PC-3 (cell line): ENCODE measurements at regions not wholly inside any gene's neighbourhood (a gene's known extent, or its start where the extent isn't known, plus 50 kb on each side); places are given as distances from the start of the nearest gene placed in this dataset.

Source experiments
- EZH2 ChIP-seq: fragments of 300-600 bp; sonication (generic); IDR thresholded peaks from one replicate; pipeline ENCODE4 v1.6.1; 2017; ENCODE audit warnings: antibody characterized with exemption, mild to moderate bottlenecking, low read length; ENCODE audit not compliant: unreplicated experiment
- TF ChIP-seq, protein P1 (sequence below): fragments of 300-600 bp; sonication (generic); conservative IDR thresholded peaks from 2 replicates; pipeline ENCODE4 v1.5.1; 2017; ENCODE audit warnings: antibody characterized with exemption, low read depth, mild to moderate bottlenecking, low read length

- TF ChIP-seq, protein P1, sequence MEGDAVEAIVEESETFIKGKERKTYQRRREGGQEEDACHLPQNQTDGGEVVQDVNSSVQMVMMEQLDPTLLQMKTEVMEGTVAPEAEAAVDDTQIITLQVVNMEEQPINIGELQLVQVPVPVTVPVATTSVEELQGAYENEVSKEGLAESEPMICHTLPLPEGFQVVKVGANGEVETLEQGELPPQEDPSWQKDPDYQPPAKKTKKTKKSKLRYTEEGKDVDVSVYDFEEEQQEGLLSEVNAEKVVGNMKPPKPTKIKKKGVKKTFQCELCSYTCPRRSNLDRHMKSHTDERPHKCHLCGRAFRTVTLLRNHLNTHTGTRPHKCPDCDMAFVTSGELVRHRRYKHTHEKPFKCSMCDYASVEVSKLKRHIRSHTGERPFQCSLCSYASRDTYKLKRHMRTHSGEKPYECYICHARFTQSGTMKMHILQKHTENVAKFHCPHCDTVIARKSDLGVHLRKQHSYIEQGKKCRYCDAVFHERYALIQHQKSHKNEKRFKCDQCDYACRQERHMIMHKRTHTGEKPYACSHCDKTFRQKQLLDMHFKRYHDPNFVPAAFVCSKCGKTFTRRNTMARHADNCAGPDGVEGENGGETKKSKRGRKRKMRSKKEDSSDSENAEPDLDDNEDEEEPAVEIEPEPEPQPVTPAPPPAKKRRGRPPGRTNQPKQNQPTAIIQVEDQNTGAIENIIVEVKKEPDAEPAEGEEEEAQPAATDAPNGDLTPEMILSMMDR = no peak
- TF ChIP-seq EZH2 = no peak
These were observed 67.7 kb upstream of the LRPAP1 start for GRCh38 chr4:3599951-3600350.
